ENCODE measurements at regions not wholly inside any gene's neighbourhood (a gene's known extent, or its start where the extent isn't known, plus 50 kb on each side); places are given as distances from the start of the nearest gene placed in this dataset.

DNA sequence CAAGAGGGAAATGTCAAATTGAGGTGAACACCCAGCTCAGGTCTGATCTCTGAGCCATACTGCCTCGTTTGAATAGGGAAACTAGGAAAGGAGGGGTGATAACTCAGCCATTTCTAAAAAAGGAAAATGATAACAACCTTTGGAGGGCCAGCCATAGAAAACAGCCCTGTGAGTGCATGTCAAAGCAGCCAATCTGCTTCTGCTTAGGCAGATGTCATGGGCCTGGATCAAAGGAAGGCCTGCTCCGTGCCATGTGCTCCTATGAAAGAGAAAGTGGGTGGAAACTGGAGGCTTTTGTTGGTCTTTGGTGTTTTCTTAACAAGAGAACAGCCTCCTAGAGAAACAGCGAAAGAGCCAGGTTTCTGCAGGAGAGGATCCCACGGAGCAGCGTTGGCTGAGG, 428.0 kb downstream of the DHX35 start:
- DNase-seq (ENCODE audit: low spot score) = no peak

DNA sequence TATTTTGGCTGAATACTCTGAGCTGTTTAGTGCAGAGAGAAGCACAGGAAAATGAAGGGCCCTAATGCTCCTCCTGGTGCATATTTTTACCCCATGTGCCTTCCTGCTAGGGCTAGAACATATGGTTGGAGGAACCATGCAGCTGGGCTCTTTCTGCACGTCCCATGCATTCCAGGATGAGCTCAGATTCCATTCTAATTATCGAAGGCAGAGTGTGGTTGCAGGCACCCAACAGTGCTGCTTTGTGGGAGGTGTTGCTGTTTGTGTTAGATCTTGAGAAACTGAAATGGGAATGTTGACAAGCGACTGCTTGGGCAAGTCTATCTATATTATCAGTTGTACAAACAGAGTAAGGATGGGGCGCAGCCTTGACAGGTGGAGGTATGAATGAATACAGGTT, 419.5 kb downstream of the DHX35 start:
- DNase-seq (ENCODE audit: low spot score) = no peak

DNA sequence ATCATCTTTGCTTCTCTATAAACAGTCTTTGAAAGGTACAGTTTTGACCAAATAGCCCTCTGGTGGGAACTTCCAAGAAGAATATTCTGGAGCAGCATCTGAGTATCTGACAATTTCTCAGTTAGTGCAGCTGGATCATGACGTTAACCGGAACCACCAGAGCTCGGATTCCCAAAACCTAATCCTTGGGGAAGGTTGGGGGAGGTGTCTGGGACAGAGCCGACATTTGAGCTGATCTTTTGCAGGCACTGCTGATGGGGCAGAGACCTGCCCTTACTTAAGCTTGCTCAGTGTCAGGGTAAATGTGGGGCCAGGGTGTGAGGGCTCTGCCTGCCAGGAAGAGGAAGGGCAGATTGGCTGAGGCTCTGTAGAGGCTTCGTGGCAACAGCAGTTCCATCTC, 416.6 kb downstream of the DHX35 start:
- no peak for DNase-seq (ENCODE audit: low spot score)

DNA sequence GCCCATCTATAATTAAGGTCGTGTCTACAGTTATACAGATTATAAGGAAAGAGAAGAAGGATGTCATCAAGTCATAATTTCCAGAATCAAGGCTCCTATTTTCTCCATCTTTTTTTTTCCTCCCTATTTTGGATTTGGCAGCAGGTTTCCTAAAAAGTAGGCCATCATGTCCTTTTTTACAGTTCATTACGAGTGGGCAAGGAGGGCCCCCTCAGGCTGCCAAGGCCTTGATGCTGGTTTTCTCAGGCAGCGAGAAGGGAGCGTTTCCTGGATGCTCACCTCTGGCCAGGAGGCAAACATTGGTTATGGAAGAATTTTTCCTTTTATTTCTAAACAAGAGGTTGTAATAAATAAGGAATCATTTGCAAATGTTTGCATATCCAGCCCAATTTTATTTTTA, 414.6 kb downstream of the DHX35 start:
- DNase-seq (ENCODE audit: low spot score) = no peak

DNA sequence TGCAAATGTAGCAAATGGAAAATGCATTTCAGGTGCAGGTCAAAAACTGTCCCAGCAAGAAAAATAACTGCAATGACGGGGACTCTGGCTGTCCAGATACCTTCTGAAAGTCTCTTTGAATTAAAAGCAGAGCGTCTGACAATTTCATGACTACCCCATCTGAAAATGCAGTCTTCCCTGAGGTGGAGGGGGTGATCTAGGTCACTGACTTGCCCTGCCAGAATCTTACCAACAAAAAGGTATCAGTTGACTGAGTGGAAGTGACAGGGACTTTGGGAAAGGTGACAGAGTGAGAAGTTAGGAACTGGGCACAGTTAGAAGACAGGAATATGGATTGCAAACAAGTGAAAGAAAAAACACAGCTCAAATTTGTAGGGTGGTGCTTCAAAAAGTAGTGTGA, 402.2 kb downstream of the DHX35 start:
- DNase-seq (ENCODE audit: low spot score) = no peak

DNA sequence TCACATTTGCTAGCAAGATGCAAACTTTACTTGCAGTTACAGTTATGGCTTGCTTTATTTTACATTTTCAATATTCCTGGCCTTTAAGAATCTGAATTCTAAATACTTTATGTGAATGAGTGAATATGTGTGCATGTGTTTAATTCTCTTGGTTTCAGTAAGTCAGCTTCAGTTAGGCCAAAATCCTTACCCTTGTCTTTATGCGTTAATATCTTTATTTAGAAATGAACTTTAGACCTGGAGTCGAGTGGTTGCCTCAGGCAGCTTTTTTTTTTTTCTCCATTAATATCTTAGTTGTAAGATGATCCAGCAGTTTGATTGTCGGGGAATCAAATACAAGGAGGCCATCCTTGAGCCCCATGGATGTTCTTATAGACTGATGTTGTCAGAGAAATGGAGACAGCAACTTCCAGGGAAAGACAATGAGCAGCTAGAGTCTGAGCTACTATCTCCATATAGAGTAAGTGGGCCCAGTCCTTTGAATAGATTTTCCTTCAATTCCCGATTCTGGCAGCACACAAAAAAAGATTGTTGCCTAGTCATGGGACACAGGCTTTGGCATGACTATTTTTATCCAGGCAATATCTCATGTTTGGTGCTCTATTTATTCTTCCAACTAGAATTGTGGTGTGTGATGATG, 398.0 kb downstream of the DHX35 start:
- DNase-seq (ENCODE audit: low spot score) = no peak

DNA sequence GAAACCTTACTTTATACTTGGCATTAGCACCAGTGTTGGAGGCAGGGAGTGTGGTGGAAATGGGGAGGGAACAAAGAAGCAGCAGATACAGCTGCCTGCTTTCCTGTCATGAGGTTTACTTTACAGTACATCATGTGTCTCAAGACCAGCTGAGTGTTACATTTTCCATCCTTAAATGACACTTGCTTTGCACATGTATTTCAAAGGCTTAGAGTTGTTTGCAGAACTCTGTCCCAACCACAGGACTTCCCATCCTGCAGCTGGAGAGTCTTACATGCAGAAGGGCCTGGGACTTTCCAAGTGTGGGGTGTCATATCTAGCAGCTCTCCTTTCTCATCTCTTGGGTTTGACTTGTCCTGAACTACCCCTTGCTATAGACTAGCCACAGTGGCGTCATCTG, 395.9 kb downstream of the DHX35 start:
- no peak for DNase-seq (ENCODE audit: low spot score)

DNA sequence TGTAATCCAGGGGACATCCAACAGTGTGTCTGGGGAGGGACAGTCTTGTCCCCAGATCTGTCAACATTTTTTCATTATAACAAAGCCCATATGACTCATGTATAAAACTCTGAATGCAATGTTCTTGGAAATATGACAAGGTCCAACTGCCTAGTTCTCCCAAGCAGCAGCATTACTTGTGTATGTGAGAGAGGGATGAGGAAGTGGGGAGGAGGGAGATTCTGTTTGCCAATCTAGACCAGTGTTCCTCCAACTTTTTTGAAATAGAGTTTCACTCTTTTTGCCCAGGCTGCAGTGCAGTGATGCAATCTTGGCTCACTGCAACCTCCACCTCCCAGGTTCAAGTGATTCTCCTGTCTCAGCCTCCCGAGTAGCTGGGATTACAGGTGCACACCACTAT, 394.8 kb downstream of the DHX35 start:
- DNase-seq (ENCODE audit: low spot score) = no peak

DNA sequence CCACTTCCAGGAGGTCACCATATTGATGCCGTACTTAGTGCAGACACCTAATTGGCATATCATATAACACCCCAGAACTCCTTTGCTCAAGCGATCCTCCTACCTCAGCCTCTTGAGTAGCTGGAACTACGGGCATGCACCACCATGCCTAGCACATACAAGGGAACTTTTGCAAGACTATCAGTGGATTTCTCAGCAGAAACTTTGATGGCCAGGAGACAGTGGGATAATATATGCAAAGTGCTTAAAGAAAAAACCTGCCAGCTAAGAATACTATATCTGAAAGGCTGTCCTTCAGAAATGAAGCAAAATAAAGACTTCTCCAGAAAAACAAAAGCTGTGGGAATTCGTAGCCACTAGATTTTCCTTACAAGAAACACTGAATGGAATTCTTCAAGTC, 387.1 kb downstream of the DHX35 start:
- no peak for DNase-seq (ENCODE audit: low spot score)

DNA sequence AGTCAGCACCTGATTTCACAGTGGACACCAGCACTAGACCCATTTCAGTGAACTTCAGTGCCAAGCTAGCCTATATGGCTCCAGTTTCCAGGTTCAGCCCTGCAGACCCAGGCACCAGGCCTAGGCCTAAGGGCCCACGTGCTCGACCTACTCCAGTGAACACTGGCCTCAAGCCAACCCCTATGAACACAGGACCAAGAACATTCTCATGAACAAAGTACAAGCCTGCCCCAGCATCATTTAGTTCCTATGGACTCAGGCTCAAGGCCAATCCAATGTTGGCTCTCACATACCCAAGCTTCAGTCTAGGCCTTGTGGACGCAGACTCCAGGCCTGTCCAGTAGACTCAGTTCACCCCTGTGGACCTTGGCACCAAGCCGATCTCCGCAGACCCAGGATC, 385.5 kb downstream of the DHX35 start:
- no peak for DNase-seq (ENCODE audit: low spot score)

DNA sequence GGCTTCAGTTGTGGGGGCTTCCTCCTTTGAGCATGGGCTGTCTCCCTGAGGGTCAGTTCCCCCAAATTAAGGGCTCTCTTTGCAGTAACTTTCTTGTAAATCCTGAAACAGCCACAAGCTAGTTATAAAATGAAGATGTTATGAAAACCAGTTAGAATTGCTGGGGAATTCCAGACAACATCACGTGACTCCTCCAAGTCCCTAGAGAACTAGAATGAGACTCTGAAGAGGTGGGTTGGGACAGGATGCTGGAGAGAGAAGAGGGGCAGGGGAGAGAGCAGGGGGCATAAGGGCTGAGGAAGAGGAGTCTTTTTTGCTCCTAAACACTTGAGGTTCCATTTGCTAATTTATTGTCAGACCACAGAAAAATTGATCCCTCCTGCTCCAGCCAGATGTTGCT, 380.3 kb downstream of the DHX35 start:
- DNase-seq (ENCODE audit: low spot score) = no peak

DNA sequence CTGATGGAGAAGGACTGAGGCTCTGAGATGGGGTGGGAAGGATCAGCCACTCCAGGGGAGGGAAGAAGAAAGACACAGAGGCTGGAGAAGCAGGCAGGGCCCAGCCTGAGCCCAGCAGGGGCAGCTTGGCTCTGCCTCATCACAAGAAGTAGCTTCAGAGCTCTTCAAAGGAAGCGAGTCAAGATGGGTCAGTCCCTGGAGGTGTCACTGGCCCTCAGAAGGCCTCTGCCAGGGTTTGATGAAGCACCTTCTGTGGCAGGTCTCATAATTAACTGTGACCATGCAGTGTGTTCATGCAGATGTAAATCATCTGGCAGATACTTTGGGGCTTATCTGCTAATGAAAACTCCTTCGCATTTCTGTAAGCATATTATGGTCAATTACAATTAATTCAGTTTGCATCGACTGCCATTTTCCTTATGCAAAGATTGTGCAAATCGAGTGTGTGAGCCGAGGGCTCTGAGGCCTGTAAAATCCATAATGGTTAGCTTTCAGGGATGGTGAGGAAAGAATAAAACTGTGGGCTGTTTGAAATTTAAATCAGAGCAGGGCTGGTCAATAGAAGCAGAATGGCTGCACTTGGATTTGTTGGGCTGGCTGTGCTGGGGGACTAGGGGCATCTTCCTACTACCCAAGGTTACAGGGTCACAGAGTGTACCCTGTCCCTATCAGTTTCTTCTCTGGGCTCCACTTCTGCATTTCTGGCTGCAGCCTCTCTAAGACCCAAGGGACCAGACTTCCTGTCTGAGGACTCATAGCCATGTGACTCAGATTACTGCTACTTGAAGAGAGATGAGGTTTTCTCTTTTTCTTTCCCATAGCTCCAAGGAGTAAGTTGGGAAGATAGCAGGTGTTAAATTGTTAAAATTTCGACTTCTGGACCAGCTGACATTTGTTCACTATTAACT, 376.6 kb downstream of the DHX35 start:
- no peak for DNase-seq (ENCODE audit: low spot score)

DNA sequence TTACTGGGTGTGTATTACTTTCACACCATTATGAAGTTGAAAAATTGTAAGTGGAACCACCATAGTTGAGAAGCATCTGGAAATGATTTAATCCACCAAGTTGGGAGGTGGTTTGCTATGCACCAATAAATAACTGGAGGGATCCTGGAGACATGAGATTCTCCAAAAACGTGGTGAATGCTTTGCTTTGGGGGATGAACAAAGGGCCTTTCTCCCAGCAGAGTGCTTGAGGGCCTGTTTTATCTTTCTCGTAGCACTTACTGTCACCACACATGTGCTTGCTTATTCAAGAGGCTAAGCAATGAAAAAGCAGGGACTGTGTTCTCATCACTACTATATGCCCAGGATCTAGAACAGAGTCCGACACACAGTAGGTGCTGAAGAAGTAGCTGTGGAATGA, 371.1 kb downstream of the DHX35 start:
- no peak for DNase-seq (ENCODE audit: low spot score)

DNA sequence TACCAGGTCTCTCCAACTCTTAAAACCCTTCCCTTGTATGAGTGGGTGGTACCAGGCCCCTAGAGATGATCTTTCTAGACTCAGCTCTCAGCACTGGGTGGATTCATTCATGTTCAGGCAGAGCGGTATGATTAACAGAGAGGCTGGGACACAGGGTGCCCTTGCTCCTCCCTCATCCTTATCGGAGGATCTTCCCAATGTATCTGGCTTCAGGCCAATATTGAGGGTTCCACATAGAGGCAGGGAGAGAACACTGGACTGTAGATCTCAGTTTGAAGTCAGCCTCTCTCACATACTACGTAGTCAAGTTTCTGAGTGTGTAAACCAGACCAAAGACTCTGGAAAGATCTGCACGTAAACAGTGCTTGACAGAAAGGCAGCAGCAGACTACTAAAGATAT, 366.2 kb downstream of the DHX35 start:
- no peak for DNase-seq (ENCODE audit: low spot score)

DNA sequence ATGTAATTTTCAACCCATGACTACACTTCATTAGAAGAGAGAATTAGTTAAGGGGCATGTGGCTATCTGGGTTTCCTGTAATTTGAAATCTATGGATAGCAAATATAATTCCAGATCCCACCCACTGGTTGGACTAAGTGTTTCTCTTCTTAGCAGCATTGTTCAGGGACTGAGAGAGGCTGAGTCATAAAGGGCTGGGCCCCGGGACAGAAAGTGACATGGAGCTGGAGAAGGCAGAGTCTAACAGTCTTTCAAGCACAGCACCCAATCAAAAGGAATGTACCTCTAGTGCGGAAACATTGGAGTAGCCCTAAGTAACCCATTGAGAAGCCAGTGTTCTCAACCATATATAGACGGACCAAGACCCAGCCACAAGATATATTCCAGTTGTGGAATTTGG, 363.9 kb downstream of the DHX35 start:
- no peak for DNase-seq (ENCODE audit: low spot score)

DNA sequence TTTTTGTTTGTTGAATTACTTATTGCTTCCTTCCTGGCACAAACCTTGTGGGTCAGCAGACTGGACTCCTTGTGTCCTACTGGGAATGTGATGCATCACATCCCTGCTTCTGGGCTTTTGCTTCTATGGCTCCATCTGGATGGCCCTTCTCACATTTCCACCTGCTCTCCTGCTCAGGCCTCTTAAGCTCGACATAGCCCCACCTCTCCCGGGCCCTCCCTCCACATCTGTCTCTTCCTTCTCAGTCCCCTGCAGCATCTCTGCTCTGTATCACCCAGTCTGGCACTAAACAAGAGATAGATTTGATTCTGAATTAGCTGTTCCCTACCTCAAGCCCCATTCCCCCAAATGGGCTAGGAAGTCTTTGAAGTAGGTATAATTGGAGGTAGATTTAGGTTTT, 356.8 kb downstream of the DHX35 start:
- DNase-seq (ENCODE audit: low spot score) = no peak

DNA sequence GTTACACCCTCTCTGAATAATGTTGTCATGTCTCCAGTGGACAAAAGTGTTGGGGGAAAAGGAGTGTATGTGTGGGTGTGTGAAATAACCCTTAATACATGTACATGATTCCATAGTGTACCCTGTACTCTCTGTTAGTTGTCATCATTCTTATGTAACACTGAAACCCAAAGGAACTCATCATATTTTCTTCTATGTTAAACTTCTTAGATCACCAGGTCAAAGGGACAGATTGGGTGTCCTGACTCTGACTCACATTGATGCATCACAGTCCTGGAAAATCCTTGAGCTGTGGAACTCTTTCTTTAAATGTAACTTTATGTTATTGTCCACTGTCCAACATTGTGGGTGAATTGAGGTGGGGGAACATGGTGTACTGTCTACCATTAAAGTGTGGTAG, 350.5 kb downstream of the DHX35 start:
- DNase-seq (ENCODE audit: low spot score) = no peak

DNA sequence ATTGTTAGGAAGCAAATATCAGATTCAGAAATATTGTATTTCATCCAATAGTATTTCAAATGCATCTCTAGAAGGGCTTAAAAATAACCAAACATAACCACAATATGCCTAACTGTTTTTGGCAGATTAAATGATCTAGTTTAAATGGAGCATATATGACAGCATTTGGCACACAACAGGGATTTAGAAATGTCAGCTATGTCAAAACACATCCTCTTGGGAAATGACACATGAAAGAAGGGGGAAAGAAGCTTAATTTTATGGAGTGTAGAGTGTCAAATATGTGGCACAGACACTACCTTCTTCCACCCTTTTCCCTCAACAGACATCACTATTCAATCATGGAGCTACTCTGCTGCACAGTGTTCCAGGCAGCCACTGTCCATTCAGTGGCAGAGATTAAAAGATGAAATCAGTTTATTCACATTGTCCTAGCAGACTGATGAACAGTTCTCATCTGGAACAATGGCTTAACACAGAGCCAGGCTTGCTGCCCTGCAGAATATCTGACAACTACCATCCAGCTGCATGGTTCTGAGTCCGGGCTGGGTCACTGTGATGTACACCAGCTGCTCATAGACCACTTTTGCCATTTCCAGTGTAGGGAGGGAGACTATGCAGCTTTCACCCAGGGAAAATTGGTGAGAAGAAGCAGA, 349.8 kb downstream of the DHX35 start:
- DNase-seq (ENCODE audit: low spot score) = no peak

DNA sequence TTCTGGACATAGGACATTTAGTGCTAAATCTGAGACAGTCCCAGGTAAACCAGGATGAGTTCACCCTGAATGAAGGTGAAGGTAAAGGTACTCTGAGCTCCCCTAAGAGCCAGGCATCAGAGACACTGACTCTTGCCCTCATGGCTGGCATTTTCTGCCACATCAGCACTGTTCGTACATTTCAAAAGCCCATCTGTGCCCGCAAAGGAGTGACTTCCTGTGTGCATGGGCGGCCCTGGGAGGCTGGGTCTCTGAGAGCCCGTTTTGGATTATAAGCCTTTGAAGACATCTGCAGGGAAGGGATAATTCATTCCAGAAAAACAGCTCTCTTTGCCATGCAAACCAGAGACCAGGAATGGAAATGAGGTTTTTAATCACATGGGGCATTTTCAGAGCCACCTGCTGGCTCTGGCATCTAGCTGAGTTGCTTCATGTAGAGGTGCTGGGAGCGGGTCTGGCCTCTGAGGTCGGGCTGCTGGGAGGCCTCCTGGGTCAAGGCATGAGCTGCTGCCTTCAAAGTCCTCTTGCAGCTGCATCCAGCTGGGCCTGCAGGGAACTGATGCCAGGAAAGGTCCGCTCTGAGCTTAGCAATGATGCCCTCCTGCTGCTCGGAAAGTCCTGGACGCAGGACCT, 348.3 kb downstream of the DHX35 start:
- DNase-seq (ENCODE audit: low spot score) = no peak

DNA sequence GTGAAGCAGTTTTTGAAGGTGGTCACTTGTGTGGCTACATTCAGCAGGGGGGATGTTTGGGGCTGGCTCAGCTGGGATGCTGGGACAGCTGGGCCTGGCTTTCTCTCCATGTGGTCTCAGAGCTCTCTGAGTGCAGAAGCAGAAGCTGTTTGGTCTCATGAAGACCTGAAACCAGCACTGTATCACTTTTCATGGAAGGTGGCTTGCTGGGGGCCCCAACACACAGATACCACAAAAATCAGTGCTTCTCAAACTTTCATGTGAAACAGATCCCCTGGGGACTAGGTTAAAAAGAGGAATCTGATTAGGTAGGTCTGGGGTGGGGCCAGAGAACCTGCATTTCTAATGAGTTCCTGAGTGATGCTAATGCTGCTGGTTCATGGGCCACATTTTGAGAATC, 347.3 kb downstream of the DHX35 start:
- no peak for DNase-seq (ENCODE audit: low spot score)

DNA sequence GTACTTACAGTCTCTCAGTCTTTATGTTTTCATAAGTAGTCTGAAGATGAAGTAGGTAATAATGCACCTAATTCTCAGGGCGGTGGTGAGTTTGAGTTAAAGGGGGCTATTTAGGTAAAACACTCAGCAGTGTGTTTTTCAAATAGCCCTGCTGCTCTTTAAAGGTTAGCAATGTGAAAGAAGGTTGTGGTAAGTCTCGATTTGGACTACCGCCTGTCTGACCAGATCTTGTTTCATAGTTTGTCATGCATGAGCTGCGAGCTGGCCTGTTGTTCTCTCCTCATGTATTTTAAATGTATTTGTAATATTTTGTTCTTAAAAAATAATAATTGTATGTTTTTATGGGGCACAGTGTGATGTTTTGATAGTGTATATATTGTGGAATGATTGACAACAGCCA, 340.2 kb downstream of the DHX35 start:
- no peak for DNase-seq (ENCODE audit: low spot score)

DNA sequence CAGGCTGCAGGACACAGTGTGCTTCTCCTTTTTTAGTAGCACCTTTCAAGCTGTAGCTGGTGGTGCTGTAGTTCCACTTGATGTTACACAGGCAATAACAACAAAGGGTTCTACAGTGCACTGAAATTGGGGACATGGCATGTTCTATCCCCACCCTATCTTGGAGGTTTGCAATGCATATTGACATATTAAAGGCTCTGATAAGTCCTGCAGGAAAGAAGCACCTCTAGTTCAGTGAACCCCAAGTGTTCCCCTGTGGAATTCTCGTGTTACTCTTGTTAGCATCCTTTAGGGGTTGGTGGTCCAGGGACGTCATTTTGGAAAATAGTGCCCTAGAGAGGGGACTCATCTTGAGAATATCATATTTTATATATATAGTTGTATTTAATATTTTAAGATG, 337.6 kb downstream of the DHX35 start:
- no peak for DNase-seq (ENCODE audit: low spot score)
